K562 (cell line): ENCODE measurements at regions not wholly inside any gene's neighbourhood (a gene's known extent, or its start where the extent isn't known, plus 50 kb on each side); places are given as distances from the start of the nearest gene placed in this dataset.

Source experiments
- KAT7 ChIP-seq: sonication (generic); formaldehyde crosslinking; IDR thresholded peaks from 2 replicates; pipeline ENCODE4 v1.8.0; 2022; ENCODE audit warnings: missing genetic modification reagents, mild to moderate bottlenecking, borderline replicate concordance
- NFYB ChIP-seq: IDR thresholded peaks from 2 replicates; pipeline ENCODE4 v1.6.1; 2011; ENCODE audit warnings: mild to moderate bottlenecking, moderate library complexity; ENCODE audit not compliant: insufficient read length; ENCODE audit errors: extremely low read depth
- RAD21 ChIP-seq, 2 experiments: fragments of 250-450 bp in 1 of 2; fragments of 450-650 bp in 1 of 2; sonication (Bioruptor Pico) in 1 of 2; formaldehyde crosslinking in 1 of 2; IDR thresholded peaks in 1 of 2; conservative IDR thresholded peaks in 1 of 2; 2 replicates each; pipeline versions ENCODE4 v1.4.0 to v1.8.0; 2020 to 2022; ENCODE audit warnings: mild to moderate bottlenecking in 2 of 2, moderate library complexity in 1 of 2
- ZNF785 ChIP-seq: fragments of 250-450 bp; sonication (Bioruptor Pico); IDR thresholded peaks from 2 replicates; pipeline ENCODE4 v1.4.0; 2020; ENCODE audit warnings: mild to moderate bottlenecking
- TF ChIP-seq, protein P1 (sequence below), 3 experiments: fragments of 200-800 bp in 1 of 3; fragments of 250-450 bp in 1 of 3; fragments of 450-650 bp in 1 of 3; sonication (Bioruptor Pico) in 1 of 3; sonication (Bioruptor generic) in 1 of 3; formaldehyde crosslinking in 1 of 3; IDR thresholded peaks; 2 replicates each; pipeline versions ENCODE4 v1.6.1 to v1.8.0; 2016 to 2022; ENCODE audit warnings: mild to moderate bottlenecking in 2 of 3, missing genetic modification characterization in 2 of 3, missing compliant biosample characterization in 1 of 3, moderate library complexity in 1 of 3
- TF ChIP-seq, protein P2 (sequence below), 3 experiments: IDR thresholded peaks in 2 of 3; conservative IDR thresholded peaks in 1 of 3; 2 replicates each; pipeline ENCODE4 v1.5.1; 2011 to 2012; ENCODE audit warnings: low read length in 3 of 3, mild to moderate bottlenecking in 3 of 3, control low read depth in 2 of 3, improper control_type of control experiment in 1 of 3, inconsistent platforms in 1 of 3, low read depth in 1 of 3, mixed read lengths in 1 of 3, moderate library complexity in 1 of 3; ENCODE audit not compliant: insufficient read depth in 2 of 3
- TF ChIP-seq, protein P3 (sequence below): fragments of 450-650 bp; IDR thresholded peaks from 2 replicates; pipeline ENCODE4 v1.6.1; 2017; ENCODE audit warnings: antibody characterized with exemption, mild to moderate bottlenecking

DNA sequence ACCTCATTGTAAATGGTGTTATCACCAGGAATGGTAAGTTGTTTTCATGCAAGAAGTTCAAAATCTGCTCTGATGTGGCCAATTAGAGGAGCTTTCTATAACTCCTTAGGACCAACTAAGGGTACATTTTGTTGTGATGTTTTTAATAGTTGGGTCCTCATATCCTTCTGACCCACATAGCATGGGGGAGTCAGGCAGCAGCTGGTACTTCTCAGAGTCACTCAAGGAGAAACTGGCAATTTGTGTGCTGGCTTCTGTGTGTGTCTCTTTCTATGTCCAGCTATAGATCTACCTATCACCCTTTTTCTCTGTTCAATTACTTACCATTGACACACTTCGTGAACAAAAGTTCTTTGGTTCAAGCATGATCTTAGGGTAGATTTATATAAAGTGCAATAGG, 194.3 kb upstream of the TENM3 start:
- TF ChIP-seq KAT7 (CRISPR knock-in tag) (no peak), ZNF785 (CRISPR knock-in tag) (no peak), NFYB (no peak), RAD21 (CRISPR knock-in tag; conservative IDR thresholded peaks at IDR 0.05 in 1 of 2, IDR thresholded peaks at IDR 0.05 in 1 of 2) (no peak)
- TF ChIP-seq, protein P1, sequence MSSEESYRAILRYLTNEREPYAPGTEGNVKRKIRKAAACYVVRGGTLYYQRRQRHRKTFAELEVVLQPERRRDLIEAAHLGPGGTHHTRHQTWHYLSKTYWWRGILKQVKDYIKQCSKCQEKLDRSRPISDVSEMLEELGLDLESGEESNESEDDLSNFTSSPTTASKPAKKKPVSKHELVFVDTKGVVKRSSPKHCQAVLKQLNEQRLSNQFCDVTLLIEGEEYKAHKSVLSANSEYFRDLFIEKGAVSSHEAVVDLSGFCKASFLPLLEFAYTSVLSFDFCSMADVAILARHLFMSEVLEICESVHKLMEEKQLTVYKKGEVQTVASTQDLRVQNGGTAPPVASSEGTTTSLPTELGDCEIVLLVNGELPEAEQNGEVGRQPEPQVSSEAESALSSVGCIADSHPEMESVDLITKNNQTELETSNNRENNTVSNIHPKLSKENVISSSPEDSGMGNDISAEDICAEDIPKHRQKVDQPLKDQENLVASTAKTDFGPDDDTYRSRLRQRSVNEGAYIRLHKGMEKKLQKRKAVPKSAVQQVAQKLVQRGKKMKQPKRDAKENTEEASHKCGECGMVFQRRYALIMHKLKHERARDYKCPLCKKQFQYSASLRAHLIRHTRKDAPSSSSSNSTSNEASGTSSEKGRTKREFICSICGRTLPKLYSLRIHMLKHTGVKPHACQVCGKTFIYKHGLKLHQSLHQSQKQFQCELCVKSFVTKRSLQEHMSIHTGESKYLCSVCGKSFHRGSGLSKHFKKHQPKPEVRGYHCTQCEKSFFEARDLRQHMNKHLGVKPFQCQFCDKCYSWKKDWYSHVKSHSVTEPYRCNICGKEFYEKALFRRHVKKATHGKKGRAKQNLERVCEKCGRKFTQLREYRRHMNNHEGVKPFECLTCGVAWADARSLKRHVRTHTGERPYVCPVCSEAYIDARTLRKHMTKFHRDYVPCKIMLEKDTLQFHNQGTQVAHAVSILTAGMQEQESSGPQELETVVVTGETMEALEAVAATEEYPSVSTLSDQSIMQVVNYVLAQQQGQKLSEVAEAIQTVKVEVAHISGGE (CRISPR knock-in tag; IDR thresholded peaks at IDR 0.05) = no peak
- TF ChIP-seq, protein P2, sequence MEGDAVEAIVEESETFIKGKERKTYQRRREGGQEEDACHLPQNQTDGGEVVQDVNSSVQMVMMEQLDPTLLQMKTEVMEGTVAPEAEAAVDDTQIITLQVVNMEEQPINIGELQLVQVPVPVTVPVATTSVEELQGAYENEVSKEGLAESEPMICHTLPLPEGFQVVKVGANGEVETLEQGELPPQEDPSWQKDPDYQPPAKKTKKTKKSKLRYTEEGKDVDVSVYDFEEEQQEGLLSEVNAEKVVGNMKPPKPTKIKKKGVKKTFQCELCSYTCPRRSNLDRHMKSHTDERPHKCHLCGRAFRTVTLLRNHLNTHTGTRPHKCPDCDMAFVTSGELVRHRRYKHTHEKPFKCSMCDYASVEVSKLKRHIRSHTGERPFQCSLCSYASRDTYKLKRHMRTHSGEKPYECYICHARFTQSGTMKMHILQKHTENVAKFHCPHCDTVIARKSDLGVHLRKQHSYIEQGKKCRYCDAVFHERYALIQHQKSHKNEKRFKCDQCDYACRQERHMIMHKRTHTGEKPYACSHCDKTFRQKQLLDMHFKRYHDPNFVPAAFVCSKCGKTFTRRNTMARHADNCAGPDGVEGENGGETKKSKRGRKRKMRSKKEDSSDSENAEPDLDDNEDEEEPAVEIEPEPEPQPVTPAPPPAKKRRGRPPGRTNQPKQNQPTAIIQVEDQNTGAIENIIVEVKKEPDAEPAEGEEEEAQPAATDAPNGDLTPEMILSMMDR (IDR thresholded peaks at IDR 0.05 in 2 of 3, conservative IDR thresholded peaks at IDR 0.05 in 1 of 3; ENCODE audit: insufficient read depth in 2 of 3, low read depth in 1 of 3, low read length in 3 of 3) = no peak
- TF ChIP-seq, protein P3, sequence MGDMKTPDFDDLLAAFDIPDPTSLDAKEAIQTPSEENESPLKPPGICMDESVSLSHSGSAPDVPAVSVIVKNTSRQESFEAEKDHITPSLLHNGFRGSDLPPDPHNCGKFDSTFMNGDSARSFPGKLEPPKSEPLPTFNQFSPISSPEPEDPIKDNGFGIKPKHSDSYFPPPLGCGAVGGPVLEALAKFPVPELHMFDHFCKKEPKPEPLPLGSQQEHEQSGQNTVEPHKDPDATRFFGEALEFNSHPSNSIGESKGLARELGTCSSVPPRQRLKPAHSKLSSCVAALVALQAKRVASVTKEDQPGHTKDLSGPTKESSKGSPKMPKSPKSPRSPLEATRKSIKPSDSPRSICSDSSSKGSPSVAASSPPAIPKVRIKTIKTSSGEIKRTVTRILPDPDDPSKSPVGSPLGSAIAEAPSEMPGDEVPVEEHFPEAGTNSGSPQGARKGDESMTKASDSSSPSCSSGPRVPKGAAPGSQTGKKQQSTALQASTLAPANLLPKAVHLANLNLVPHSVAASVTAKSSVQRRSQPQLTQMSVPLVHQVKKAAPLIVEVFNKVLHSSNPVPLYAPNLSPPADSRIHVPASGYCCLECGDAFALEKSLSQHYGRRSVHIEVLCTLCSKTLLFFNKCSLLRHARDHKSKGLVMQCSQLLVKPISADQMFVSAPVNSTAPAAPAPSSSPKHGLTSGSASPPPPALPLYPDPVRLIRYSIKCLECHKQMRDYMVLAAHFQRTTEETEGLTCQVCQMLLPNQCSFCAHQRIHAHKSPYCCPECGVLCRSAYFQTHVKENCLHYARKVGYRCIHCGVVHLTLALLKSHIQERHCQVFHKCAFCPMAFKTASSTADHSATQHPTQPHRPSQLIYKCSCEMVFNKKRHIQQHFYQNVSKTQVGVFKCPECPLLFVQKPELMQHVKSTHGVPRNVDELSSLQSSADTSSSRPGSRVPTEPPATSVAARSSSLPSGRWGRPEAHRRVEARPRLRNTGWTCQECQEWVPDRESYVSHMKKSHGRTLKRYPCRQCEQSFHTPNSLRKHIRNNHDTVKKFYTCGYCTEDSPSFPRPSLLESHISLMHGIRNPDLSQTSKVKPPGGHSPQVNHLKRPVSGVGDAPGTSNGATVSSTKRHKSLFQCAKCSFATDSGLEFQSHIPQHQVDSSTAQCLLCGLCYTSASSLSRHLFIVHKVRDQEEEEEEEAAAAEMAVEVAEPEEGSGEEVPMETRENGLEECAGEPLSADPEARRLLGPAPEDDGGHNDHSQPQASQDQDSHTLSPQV = no peak
